ENCODE measurements at regions not wholly inside any gene's neighbourhood (a gene's known extent, or its start where the extent isn't known, plus 50 kb on each side); places are given as distances from the start of the nearest gene placed in this dataset.
A peak's percentile ranks its signal among the peaks of the same experiment; 100 is the strongest.
"Not testable (repeated sequence)": the region's sequence is repeated elsewhere in the genome, so short reads cannot be mapped to it uniquely, and the experiment has no call there.

DNA sequence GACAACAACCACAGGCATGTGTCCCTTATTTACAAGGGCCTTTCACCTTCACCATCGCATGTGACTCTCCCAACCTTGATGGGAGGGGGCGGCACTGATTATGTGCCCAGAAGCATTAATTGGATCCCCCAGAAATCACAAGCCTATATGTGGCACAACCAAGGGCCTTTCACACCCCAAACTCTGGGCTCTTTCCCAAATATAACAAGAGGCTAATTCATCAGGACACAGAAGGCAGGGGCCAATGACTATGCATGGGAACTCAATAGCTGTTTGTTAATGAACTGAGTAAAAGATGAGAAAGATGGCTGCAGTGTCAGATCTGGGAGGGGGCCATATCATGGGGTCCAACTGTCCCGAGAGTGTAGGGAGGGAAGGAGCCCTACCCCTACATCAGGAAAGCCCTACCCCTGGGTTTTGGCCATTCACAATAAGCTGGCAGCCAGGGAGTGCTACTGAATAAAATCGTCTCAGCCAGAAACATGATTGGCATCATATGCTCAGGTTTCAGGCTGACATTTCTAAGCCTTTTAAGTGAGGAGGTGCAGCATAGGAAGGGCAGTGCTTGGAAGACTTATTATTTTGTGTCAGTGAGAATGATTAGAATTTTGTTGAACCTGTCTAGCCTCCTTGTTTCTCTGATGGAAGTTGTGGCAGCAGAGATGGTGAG is 814.4 kb upstream of the AMELY start:
- no peak for DNase-seq

GRCh38 chrY:7723991-7724632 is 812.6 kb upstream of the AMELY start:
- peak in 1 of 3 donors; percentile 50 for DNase-seq

DNA sequence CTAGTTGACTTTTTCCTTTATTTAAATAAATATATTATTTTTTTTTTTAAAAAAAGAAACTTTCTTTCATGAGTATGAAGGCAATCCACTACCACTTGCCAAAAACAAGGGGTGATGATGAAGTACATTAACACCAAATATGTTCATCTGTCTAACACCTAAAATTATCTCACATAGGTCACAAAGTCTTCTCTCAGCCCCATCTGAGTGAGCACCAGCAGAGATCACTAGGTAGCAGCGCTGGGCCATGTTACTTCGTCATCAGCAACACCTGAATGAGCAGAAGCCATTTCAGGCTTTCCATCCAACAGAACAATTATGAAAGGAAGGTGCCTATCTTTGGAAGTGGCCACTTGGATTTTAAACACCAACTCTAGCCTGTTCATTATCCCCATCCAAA is 811.6 kb upstream of the AMELY start:
- DNase-seq: no peak

- no peak for DNase-seq
Measured at GRCh38 chrY:7722566-7722965, 811.0 kb upstream of the AMELY start.

DNA sequence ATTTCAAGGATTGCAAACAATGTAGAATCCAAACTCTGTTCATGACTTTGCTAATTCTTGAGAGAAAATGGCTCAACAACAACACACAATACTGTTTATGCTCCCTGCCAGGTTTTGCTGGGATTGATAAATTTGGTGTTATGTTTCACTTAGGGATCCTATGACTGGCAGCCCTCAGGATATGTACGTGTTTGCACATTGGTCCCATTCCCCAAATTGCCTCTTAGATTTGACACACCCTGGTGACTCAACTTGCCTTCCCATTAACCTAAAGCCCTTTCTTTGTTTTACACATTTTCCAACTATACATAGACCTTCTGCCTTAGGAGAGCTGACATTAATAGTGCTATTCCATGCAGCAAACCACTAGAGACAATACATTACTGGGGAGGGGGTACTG is 809.4 kb upstream of the AMELY start:
- no peak for DNase-seq

DNA sequence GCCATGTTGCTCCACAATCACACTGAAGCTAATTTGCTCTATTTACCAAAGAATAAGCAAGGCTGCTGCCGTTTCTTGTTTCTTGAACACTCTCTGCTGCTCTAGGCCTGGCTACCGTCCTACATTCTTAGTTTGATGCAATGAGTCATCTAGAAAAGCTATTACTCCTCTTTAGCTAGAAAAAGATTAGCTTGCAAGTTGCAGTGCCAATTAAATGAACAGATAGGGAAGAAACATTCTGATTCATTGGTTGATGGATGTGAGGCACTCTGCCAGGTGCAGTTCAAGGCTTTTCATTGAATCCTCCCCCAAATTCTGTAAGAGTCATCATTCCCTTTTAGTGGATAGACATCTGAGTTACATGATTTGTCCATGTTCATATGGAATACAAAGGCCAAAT is 807.7 kb upstream of the AMELY start:
- DNase-seq: peak in 2 of 3 donors; percentile 56 to 77

DNA sequence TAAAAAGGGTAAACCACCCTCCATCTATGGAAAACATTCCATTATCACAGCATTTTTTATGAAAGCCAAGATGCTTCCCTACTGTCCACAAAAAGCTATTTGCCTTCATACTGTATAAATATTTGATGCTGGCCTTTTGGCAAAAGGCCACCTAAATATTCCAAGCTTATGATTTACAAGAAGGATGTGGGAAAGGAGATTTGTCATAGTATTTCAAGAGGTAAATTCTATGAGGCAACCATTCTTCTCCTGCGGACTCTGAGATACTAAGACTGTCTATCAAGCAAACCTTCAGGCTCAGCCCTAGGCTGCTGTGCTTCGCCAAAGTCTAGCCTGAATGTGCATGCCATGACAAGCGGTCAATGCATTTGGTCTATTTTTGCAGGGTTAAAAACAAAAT is 807.1 kb upstream of the AMELY start:
- DNase-seq: peak in 1 of 3 donors; percentile 52

- DNase-seq: no peak
Measured at GRCh38 chrY:7718126-7718525, 806.6 kb upstream of the AMELY start.

DNA sequence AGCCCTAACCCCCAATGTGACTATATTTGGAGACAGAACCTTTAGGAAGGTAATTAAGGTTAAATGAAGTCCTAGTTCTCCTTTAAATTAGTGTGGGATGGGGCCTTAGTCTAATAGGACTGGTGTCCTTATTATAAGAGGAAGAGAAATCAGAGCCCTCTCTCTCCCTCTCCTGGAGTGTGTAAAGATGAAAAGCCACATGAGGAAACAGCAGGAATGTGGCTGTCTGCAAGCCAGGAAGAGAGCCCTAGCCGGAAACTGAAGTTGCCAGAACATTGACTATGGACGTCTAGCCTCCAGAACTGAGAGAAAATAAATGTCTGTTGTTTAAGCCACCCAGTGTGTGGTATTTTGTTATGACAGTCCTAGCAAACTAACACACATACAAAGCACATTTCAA is 802.9 kb upstream of the AMELY start:
- DNase-seq: peak in 2 of 3 donors; percentile 37 to 63

DNA sequence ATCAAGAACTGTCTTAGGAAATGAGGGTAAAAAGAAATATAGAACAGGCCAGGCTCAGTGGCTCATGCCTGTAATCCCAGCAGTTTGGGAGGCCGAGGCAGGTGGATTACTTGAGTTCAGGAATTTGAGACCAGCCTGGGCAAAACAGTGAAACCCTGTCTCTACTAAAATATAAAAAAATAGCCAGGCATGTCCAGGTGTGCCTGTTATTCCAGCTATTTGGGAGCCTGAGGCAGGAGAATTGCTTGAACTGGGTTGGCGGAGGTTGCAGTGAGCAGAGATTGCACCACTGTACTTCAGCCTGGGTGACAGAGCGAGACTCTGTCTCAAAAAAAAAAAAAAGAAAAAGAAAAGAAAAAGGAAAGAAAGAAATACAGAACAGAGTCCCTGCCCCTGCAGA is 802.2 kb upstream of the AMELY start:
- not testable (repeated sequence) for DNase-seq

DNA sequence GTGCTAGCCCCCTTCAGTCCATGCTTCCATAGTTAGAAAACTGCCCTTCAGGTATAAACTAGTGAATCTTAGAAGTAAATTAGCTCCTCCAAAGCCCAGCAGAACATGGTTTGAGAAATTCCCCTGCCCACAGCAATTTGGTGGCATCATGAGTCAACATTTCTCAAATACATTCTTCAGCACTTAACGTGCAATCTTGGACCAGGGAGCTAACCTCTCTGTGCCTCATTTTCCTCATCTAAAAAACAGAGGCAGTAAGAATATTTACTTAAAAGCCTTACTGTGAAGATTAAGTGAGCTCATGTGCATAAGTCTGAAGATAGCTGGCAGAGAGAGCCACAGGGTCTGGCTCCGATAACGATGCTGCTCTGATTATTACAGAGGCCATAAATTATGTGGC is 800.7 kb upstream of the AMELY start:
- no peak for DNase-seq

- no peak for DNase-seq
Measured at GRCh38 chrY:7703578-7704140, 792.1 kb upstream of the AMELY start.

- no peak for DNase-seq
Measured at GRCh38 chrY:7702481-7702880, 790.9 kb upstream of the AMELY start.

- no peak for DNase-seq
Measured at GRCh38 chrY:7701676-7702075, 790.1 kb upstream of the AMELY start.

DNA sequence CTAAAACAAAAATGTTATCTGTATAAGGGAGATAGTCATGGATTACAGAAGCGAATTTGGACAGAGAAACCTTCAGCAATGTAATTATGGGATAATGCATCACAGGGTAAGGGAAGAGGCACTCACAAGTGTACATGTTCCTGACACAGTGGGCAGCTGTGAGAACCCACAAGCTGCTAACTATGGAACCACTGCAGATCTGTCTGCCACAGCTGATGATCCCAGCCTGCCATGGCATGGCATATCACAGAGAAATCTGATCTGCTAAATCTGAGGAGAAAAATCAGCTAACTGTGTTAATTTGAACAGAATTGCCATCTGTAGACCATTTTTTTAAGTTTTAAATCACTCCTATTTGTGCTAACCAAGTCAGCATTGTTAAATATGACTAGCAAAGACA is 786.0 kb upstream of the AMELY start:
- DNase-seq: no peak

DNA sequence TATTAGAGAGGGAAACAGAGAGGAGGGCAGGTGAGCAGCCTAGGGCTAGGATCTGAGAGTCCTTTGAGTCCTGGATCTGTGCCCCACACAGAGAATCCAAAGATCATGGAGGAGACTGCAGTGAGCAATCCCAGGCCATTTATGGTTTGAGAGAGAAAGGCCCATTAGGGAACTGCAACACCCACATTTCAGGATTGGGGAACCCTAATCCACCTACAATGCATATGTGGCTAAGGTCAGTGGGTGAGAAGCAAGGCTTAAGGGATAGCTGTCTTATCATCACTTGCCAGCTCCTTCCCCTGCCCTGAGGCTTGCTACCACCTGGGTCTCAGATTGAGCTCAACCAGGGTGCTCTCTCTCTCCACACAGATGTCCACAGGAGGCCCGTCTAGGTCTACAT is 781.1 kb upstream of the AMELY start:
- no peak for DNase-seq

GRCh38 chrY:7687086-7687485 is 775.5 kb upstream of the AMELY start:
- DNase-seq: peak in 1 of 3 donors; percentile 27

GRCh38 chrY:7684546-7684945 is 773.0 kb upstream of the AMELY start:
- DNase-seq: no peak

GRCh38 chrY:7682386-7682785 is 770.8 kb upstream of the AMELY start:
- DNase-seq: peak in 1 of 3 donors; percentile 64

DNA sequence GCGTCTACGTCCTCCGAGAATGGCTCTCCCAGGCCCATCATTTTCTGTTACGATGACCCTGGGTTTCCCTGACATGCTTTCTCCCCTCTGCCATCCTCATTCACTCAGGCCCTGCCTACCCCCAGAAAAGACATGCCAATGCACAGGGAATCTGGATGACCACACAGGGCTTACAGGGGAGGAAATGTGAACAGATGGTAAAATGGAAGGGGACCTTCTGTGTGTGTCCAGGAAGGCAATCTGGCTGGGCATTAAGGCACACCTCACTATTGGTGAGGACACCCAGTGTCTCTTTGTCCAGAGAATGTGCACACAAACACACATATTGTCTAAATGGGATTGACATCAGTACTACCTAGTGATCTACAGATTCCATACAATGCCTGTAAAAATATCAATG is 769.9 kb upstream of the AMELY start:
- DNase-seq: no peak

DNA sequence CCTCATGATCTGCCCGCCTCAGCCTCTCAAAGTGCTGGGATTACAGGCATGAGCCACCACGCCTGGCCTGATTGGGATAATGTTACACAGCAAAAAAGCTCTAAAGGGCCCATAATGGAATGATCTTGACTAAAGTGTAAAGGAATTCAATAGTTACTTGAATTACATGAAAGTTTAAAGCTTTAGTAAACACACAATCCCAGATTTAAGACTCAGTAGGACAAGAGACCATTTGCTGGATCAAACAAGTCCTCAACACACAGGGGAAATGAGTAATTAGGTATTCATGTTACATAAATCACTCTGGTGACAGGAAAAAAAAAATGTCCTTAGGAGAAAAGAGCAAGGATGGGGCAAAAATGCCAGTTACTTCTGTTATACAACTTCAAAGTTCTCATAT is 762.9 kb upstream of the AMELY start:
- DNase-seq: peak in 1 of 3 donors; percentile 54

GRCh38 chrY:7672796-7673195 is 761.2 kb upstream of the AMELY start:
- DNase-seq: no peak

GRCh38 chrY:7663261-7663660 is 751.7 kb upstream of the AMELY start:
- DNase-seq: no peak

DNA sequence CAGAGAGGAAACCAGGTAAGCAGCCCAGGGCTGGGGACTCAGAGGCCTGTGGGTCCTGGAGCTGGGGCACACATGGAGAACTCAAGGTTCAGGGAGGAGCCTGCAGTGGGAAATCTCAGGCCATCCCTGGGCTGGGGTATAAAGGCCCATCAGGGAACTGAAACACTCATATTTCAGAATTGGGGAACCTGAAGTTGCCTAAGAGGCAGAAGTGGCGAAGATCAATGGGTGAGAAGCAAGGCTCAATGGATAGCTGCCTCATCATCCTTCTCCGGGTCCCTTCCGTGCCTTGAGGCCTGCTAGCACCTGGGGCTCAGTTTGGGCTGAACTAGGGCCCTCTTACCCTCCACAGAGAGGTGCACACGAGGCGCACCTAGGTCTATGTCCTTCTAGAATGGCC is 747.5 kb upstream of the AMELY start:
- DNase-seq: no peak
